C4-2B (cell line): ENCODE measurements at regions not wholly inside any gene's neighbourhood (a gene's known extent, or its start where the extent isn't known, plus 50 kb on each side); places are given as distances from the start of the nearest gene placed in this dataset.

ENCODE experiments used
- H3K27ac ChIP-seq: fragments of 450-650 bp; 2 replicates; pipeline ENCODE4 v1.5.1; 2017
- ZFX ChIP-seq: fragments of 450-650 bp; IDR thresholded peaks from 2 replicates; pipeline ENCODE4 v1.6.1; 2017
- TF ChIP-seq, protein P1 (sequence below): fragments of 450-650 bp; conservative IDR thresholded peaks from 2 replicates; pipeline ENCODE4 v1.5.1; 2017; ENCODE audit warnings: mild to moderate bottlenecking

DNA sequence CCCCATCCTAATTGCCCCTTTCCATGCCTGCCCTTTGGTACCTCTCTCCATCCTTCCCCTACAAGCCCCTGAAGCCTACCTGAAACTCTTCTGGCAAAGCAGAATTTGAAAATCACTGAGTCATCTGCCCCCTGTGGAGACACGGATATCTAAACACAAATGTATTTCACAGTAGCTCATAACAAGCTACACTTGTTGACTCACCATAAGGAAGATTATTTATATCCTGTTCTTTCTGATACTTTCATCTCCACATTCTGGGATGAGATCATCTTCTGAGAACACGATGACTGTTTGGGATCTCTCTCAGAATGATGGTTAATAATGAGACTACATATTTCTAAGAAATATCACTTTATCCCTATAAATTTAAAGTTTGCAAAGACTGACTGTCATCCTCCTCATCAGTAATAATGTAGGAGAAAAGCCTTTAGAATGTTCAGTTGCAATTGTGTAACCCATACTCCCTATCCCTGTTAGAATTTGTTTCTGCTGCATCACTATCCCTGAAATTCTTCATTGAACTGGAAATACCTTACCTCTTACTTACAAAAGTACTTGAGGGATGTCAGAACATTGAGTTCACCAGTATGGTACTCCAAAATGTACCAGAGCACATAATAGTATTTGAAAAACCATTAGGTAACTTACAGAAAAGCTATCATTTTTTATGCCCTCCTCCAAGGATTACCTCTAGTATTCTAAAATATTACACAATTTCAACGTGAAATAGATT is 116.1 kb upstream of the IL12A start:
- H3K27ac ChIP-seq, result no peak overlapping the region
- TF ChIP-seq, protein P1, sequence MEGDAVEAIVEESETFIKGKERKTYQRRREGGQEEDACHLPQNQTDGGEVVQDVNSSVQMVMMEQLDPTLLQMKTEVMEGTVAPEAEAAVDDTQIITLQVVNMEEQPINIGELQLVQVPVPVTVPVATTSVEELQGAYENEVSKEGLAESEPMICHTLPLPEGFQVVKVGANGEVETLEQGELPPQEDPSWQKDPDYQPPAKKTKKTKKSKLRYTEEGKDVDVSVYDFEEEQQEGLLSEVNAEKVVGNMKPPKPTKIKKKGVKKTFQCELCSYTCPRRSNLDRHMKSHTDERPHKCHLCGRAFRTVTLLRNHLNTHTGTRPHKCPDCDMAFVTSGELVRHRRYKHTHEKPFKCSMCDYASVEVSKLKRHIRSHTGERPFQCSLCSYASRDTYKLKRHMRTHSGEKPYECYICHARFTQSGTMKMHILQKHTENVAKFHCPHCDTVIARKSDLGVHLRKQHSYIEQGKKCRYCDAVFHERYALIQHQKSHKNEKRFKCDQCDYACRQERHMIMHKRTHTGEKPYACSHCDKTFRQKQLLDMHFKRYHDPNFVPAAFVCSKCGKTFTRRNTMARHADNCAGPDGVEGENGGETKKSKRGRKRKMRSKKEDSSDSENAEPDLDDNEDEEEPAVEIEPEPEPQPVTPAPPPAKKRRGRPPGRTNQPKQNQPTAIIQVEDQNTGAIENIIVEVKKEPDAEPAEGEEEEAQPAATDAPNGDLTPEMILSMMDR, result peak; percentile 39
- no peak for TF ChIP-seq ZFX

DNA sequence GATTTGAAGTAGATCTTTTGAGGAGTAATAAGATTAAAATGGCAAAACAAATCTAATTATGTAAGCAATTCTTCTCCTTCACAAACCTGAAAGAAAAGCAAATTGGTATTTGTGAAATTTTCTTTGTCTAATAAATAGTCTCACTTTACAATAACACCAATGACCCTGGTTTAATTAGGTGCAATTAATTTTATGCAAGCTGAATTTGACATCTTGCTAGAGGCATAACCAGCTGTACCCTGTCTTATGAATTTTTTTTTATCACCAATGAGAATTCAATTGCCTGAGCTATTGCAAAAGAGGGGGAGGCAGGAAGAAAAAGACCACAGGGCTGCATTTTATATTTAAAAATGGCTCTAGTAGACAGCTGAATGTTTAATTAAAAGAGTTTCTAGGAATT is 113.5 kb upstream of the IL12A start:
- TF ChIP-seq, protein P1, result no peak
- no peak for TF ChIP-seq ZFX
- H3K27ac ChIP-seq, result no peak overlapping the region

DNA sequence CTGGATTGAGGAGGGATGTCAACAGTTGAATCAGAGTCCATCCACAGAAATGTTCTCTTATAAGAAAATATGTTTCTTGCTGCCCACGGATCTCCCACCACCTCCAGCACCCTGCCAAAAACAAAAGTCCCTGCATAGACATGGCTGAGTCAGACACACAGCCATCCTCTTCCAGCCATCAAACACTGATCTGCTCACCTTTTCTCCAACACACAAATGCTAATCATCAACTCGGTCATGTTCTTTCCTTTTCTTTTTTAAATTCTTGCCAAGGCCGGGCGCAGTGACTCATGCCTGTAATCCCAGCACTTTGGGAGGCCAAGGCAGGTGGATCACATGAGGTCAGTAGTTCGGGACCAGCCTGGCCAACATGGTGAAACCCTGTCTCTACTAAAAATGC is 110.7 kb upstream of the IL12A start:
- no peak overlapping the region for H3K27ac ChIP-seq
- no peak for TF ChIP-seq ZFX
- TF ChIP-seq, protein P1, result no peak

DNA sequence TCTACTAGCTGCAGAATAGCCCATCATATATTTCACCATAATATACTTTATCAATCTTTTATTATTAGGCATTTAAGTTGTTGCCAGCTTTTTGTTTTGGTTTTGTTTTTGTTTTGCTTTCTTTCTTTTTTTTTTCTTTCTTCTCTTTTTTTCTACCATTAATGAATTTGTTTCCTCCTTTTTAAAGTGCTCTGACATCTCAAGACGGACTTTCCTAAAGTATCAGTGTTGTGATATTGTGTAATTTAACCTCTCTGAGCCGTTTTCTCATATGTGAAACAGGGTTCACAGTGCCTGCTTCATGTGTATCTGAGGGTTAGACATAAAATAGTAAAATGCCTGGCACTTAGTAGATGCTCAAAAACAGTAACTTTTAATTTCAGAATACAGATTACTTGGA is 109.5 kb upstream of the IL12A start:
- H3K27ac ChIP-seq, result no peak overlapping the region
- no peak for TF ChIP-seq ZFX
- TF ChIP-seq, protein P1, result no peak

DNA sequence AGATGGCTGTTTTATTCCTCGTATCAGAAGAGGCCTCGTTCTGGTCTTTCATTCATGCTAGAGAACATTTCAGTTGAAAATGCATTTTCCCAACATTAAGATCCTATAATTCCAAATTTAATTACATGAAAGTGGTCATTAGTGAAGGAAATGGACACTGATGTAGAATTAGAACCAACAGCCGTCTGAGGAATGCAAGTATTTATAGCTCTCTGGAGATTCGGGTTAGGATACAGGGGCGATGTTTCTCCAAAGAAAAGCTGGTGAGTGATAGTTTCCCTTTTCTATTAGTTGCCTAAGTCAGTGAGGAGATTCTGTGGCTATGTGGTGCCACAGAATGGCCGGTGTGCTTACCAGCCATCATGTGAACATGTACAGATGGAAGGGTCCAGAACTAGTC is 109.0 kb upstream of the IL12A start:
- no peak overlapping the region for H3K27ac ChIP-seq
- TF ChIP-seq ZFX, result no peak
- TF ChIP-seq, protein P1, result no peak

DNA sequence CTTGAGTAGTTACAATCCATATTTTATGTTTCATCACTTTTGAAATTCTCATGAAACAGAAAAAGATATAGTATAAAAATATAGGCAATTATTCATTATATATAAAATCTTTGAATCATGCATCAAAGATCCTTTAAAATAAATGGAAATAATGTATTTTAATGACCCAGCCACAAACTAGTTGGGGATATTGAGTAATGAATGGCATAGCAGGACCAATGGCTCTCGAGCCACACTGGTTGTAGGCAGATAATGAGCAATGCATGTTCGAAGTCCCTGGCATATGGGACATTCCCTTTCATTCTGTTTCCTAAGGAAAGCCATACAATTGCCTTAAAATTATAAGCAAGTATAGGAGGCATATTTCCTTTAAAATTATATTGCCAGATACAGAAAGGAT is 107.4 kb upstream of the IL12A start:
- no peak for TF ChIP-seq ZFX
- TF ChIP-seq, protein P1, result no peak
- H3K27ac ChIP-seq, result no peak overlapping the region

DNA sequence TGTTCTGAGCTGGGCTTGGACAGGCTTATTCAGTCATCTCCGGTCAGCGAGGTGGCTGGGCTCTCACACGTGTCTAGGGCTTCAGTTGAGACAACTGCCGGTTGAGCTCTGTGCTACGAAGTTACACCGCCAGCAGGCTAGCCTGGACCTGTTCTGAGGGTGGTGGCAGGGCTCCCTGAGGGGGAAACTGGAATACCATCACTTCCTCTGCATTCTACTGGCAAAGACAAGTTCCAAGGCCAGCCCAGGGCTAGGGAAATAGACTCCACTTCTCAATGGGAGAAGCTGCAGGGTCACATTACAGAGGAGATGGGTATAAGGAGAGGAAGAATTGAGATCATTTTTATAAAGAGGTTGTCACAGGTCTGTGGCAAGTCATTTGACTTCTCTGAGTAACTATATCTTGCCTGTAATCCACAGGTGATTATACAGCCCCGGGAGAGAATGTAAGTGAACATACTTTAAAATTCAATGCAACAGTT is 106.8 kb upstream of the IL12A start:
- no peak for TF ChIP-seq ZFX
- TF ChIP-seq, protein P1, result no peak
- H3K27ac ChIP-seq, result no peak overlapping the region
